Breast epithelium (tissue), 4 donors: ENCODE measurements at regions not wholly inside any gene's neighbourhood (a gene's known extent, or its start where the extent isn't known, plus 50 kb on each side); places are given as distances from the start of the nearest gene placed in this dataset.

Experiments used
- DNase-seq, 2 donors: peaks; one replicate each; pipeline ENCODE4 v3.0.0-alpha.2; 2019; ENCODE audit warnings: low spot score in 2 of 2
- H3K27ac ChIP-seq, 2 donors: fragments of 200-600 bp; sonication (generic) in 1 of 2; one replicate each; pipeline ENCODE4 v1.5.1; 2016 to 2019; ENCODE audit warnings: mild to moderate bottlenecking in 1 of 2
- H3K27me3 ChIP-seq, 2 donors: fragments of 200-600 bp; sonication (generic) in 1 of 2; one replicate each; pipeline versions ENCODE4 v1.5.1 to v1.6.0; 2017 to 2019; ENCODE audit warnings: control low read depth in 1 of 2, mild to moderate bottlenecking in 1 of 2
- H3K36me3 ChIP-seq: fragments of 200-600 bp; one replicate; pipeline ENCODE4 v1.5.1; 2019
- H3K4me1 ChIP-seq, 2 donors: fragments of 200-600 bp; sonication (generic); one replicate each; pipeline ENCODE4 v1.5.1; 2016 to 2019; ENCODE audit warnings: control low read depth in 1 of 2
- H3K4me3 ChIP-seq, 3 donors: fragments of 200-600 bp; sonication (generic); 1 replicate in 2 of 3; 2 replicates in 1 of 3; pipeline ENCODE4 v1.5.1; 2016 to 2019; ENCODE audit warnings: mild to moderate bottlenecking in 3 of 3, moderate library complexity in 2 of 3
- H3K9me3 ChIP-seq, 2 donors: fragments of 200-600 bp; sonication (generic) in 1 of 2; one replicate each; pipeline ENCODE4 v1.5.1; 2016 to 2019; ENCODE audit warnings: control low read depth in 1 of 2
- CTCF ChIP-seq, 3 donors: fragments of 450-650 bp; IDR thresholded peaks; one replicate each; pipeline ENCODE4 v1.5.1; 2016 to 2017; ENCODE audit warnings: antibody characterized with exemption in 3 of 3, mild to moderate bottlenecking in 3 of 3, moderate library complexity in 3 of 3
- POLR2A ChIP-seq: fragments of 450-650 bp; IDR thresholded peaks from one replicate; pipeline ENCODE4 v1.6.1; 2016; ENCODE audit warnings: antibody characterized with exemption, mild to moderate bottlenecking, moderate library complexity
- POLR2AphosphoS5 ChIP-seq, 3 donors: sonication (generic); formaldehyde crosslinking; IDR thresholded peaks; one replicate each; pipeline ENCODE4 v1.6.1; 2017; ENCODE audit warnings: antibody characterized with exemption in 3 of 3
- intact Hi-C: fragments of 100-400 bp; cut with DNase I; formaldehyde crosslinking; loops from one replicate; pipeline ENCODE4 v1.15.1; 2023; ENCODE audit warnings: low total_unique reads

GRCh38 chr1:13898406-13898805, 198.4 kb downstream of the PRDM2 start:
- TF ChIP-seq POLR2AphosphoS5 (IDR thresholded peaks at IDR 0.05) (no peak), CTCF (IDR thresholded peaks at IDR 0.05) (no peak), POLR2A (no peak)
- Histone ChIP-seq H3K9me3 (no peaks in the 10 kb centered on the region), H3K27me3 (peaks cover 0 to 4% of the 10 kb centered on the region in 2 donors), H3K4me1 (no peaks in the 10 kb centered on the region), H3K36me3 (no peaks in the 10 kb centered on the region), H3K4me3 (no peak overlapping the region), H3K27ac (no peak overlapping the region)
- no peak for DNase-seq
- intact Hi-C loops, result no loop called here

DNA sequence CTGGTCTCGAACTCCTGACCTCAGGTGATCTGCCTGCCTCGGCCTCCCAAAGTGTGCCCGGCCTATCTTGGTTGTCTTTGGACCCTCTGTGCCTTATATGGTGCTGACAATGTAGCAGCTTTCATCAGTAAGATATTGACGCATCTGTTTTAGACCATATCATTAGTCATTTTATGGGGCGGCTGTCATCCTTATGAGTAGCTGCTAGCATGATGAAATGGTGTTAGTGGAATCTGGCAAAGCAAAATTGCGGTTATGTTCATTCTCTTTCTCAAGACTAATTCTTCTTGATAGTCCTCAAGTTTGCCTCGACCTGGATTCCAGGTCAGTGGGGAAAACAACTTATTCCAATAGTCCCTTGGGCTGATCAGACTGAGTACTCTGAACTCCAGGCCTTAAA, 199.9 kb downstream of the PRDM2 start:
- DNase-seq, result no peak
- H3K27ac ChIP-seq, result peak overlapping the region; percentile 27 to 50
- no peaks in the 10 kb centered on the region for H3K4me1 ChIP-seq
- no peak overlapping the region for H3K4me3 ChIP-seq
- intact Hi-C loops, result no loop called here
- H3K27me3 ChIP-seq, result no peaks in the 10 kb centered on the region
- H3K36me3 ChIP-seq, result no peaks in the 10 kb centered on the region
- TF ChIP-seq CTCF (IDR thresholded peaks at IDR 0.05), result no peak
- no peak for TF ChIP-seq POLR2AphosphoS5 (IDR thresholded peaks at IDR 0.05)
- TF ChIP-seq POLR2A, result no peak
- no peaks in the 10 kb centered on the region for H3K9me3 ChIP-seq

DNA sequence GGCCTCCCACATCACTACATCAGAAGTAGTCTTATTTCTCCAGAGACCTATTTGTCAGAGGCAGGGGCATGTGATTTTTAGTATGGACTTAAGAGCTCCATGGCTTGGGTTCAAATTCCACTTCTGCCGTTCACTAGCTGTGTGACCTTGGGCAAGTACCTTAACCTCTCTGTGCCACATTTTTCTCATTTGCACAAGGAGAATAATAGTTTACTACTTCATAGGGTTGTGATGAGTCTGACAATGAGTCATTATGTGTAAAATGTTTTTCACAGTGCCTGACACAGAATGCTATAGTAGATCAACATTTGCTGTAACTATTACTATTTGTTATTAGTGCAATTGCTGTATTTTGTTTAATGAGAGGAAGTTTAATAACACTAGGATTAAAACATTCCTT, 200.6 kb downstream of the PRDM2 start:
- TF ChIP-seq POLR2AphosphoS5 (IDR thresholded peaks at IDR 0.05), result no peak
- TF ChIP-seq CTCF (IDR thresholded peaks at IDR 0.05), result no peak
- TF ChIP-seq POLR2A, result no peak
- H3K27me3 ChIP-seq, result no peaks in the 10 kb centered on the region
- no peak overlapping the region for H3K4me3 ChIP-seq
- peak overlapping the region; percentile 27 to 50 for H3K27ac ChIP-seq
- intact Hi-C loops, result no loop called here
- no peaks in the 10 kb centered on the region for H3K4me1 ChIP-seq
- H3K9me3 ChIP-seq, result no peaks in the 10 kb centered on the region
- no peak for DNase-seq
- H3K36me3 ChIP-seq, result no peaks in the 10 kb centered on the region

DNA sequence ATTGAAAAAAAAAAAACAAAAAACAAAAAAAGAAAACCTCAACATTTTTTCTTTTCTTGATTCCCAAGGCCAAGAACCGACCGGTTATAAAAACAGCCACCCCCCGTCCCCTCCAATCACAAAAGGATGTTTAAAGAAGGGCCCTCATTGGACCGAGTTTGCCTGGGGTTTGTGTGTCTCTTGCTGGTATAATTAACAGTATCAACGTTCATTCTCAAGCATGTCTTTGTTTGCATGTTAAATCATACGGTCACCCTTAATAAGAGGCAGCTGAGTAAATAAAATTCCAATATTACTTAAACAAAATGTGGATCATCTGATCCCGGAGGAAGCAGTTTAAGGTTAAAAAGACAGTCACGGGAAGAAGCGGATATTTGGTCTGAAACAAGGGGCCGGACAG, 201.1 kb downstream of the PRDM2 start:
- Histone ChIP-seq H3K27ac (peak overlapping the region in 1 of 2 donors; percentile 61), H3K27me3 (no peaks in the 10 kb centered on the region), H3K4me1 (no peaks in the 10 kb centered on the region), H3K9me3 (no peaks in the 10 kb centered on the region), H3K36me3 (no peaks in the 10 kb centered on the region), H3K4me3 (no peak overlapping the region)
- intact Hi-C loops, result no loop called here
- DNase-seq, result no peak
- TF ChIP-seq POLR2AphosphoS5 (IDR thresholded peaks at IDR 0.05), result no peak
- TF ChIP-seq CTCF (IDR thresholded peaks at IDR 0.05), result no peak
- TF ChIP-seq POLR2A, result no peak

GRCh38 chr1:13901597-13901996, 201.6 kb downstream of the PRDM2 start:
- intact Hi-C loops, result no loop called here
- peak overlapping the region in 1 of 2 donors; percentile 61 for H3K27ac ChIP-seq
- no peaks in the 10 kb centered on the region for H3K9me3 ChIP-seq
- no peaks in the 10 kb centered on the region for H3K4me1 ChIP-seq
- no peaks in the 10 kb centered on the region for H3K36me3 ChIP-seq
- no peak for DNase-seq
- H3K4me3 ChIP-seq, result no peak overlapping the region
- H3K27me3 ChIP-seq, result no peaks in the 10 kb centered on the region
- TF ChIP-seq POLR2AphosphoS5 (IDR thresholded peaks at IDR 0.05) (no peak), CTCF (IDR thresholded peaks at IDR 0.05) (no peak), POLR2A (no peak)
